K562 (cell line): ENCODE measurements at regions not wholly inside any gene's neighbourhood (a gene's known extent, or its start where the extent isn't known, plus 50 kb on each side); places are given as distances from the start of the nearest gene placed in this dataset.
"Not testable (repeated sequence)": the region's sequence is repeated elsewhere in the genome, so short reads cannot be mapped to it uniquely, and the experiment has no call there.

Experiments
- ATAC-seq: fragments of 200-7000 bp; cut with Tn5 transposase; 3 replicates; pipeline ENCODE4 v1.9.1; 2020; ENCODE audit warnings: moderate library complexity
- BruUV-seq: library from RNA; stranded (reverse); fragments of 400-500 nt; replicated peaks from 2 replicates; lab custom pipeline; 2021; lab: Mats Ljungman, UMichigan
- CTCF ChIA-PET: fragments of 300-600 bp; formaldehyde crosslinking; extraction: SDS; loops from one replicate; lab custom pipeline; 2021; ENCODE audit warnings: low intra/inter-chr PET ratio; lab: Yijun Ruan, JAX
- POLR2A ChIA-PET: fragments of 300-600, 350-650 bp; sonication (Branson Sonifier 250); formaldehyde crosslinking; extraction: SDS; loops from one replicate; lab custom pipeline; 2021; ENCODE audit warnings: antibody characterized with exemption, inconsistent platforms; lab: Yijun Ruan, JAX
- DNase-seq, 4 experiments: peaks; one replicate each; pipeline versions ENCODE4 v3.0.0 to v3.0.0-alpha.2; 2011 to 2018; ENCODE audit warnings: low spot score in 3 of 4, mixed read lengths in 3 of 4; ENCODE audit errors: extremely low read depth in 1 of 4
- FAIRE-seq: peaks from 2 replicates; lab custom pipeline; 2011; peaks lifted over from hg19 to GRCh38; lab: Jason Lieb, UNC
- H2AFZ ChIP-seq: 2 replicates; pipeline ENCODE4 v1.6.0; 2011; ENCODE audit warnings: low read depth, low read length, control low read depth, inconsistent platforms
- H3K27ac ChIP-seq: fragments of 200-600 bp; 3 replicates; pipeline ENCODE4 v1.8.0; 2011; ENCODE audit warnings: low read depth, mild to moderate bottlenecking, control low read depth, inconsistent platforms, low read length, moderate library complexity, mixed read lengths; ENCODE audit errors: extremely low read depth
- H3K27me3 ChIP-seq, 2 experiments: fragments of 300-600 bp in 1 of 2; 2 replicates in 1 of 2; 3 replicates in 1 of 2; pipeline versions ENCODE4 v1.6.0 to v1.8.0; 2011; ENCODE audit warnings: inconsistent platforms in 2 of 2, low read length in 2 of 2, mild to moderate bottlenecking in 1 of 2, mixed read lengths in 1 of 2, moderate library complexity in 1 of 2; ENCODE audit not compliant: control insufficient read depth in 2 of 2, insufficient read depth in 2 of 2
- H3K36me3 ChIP-seq: fragments of 300-600 bp; 3 replicates; pipeline ENCODE4 v1.8.0; 2011; ENCODE audit warnings: mild to moderate bottlenecking, low read length, inconsistent platforms; ENCODE audit not compliant: control insufficient read depth, insufficient read depth
- H3K4me1 ChIP-seq, 2 experiments: fragments of 200-600 bp in 1 of 2; replicated peaks in 1 of 2; 2 replicates in 1 of 2; 3 replicates in 1 of 2; pipeline versions ENCODE4 v1.5.1 to v1.8.0; 2011; ENCODE audit warnings: inconsistent platforms in 2 of 2, low read length in 2 of 2, mild to moderate bottlenecking in 1 of 2, mixed read lengths in 1 of 2, moderate library complexity in 1 of 2; ENCODE audit not compliant: control insufficient read depth in 2 of 2, insufficient read depth in 2 of 2
- H3K4me2 ChIP-seq: 2 replicates; pipeline ENCODE4 v1.6.1; 2011; ENCODE audit warnings: low read length, control low read depth, inconsistent platforms, mixed read lengths; ENCODE audit not compliant: insufficient read depth
- H3K4me3 ChIP-seq: fragments of 200-600 bp; sonication (generic), shearing (Covaris generic); 2 replicates; pipeline ENCODE4 v1.5.1; 2016; ENCODE audit warnings: control low read depth, inconsistent platforms
- H3K79me2 ChIP-seq: fragments of 200-600 bp; 3 replicates; pipeline ENCODE4 v1.8.0; 2011; ENCODE audit warnings: low read length, inconsistent platforms; ENCODE audit not compliant: control insufficient read depth, insufficient read depth
- H3K9ac ChIP-seq, 2 experiments: 2 replicates each; pipeline versions ENCODE4 v1.6.0 to v1.6.1; 2011; ENCODE audit warnings: low read depth in 2 of 2, low read length in 2 of 2, control low read depth in 1 of 2, inconsistent platforms in 1 of 2, mild to moderate bottlenecking in 1 of 2, mixed read lengths in 1 of 2; ENCODE audit not compliant: insufficient read depth in 1 of 2
- H3K9me1 ChIP-seq: one replicate; pipeline ENCODE4 v1.6.0; 2011; ENCODE audit warnings: inconsistent platforms, mild to moderate bottlenecking, low read length, moderate library complexity; ENCODE audit not compliant: control insufficient read depth, insufficient read depth
- H3K9me3 ChIP-seq: replicated peaks from 2 replicates; pipeline ENCODE4 v1.5.1; 2011; ENCODE audit warnings: low read depth, low read length, inconsistent platforms; ENCODE audit not compliant: control insufficient read depth, insufficient read depth
- H4K20me1 ChIP-seq: replicated peaks from 2 replicates; pipeline ENCODE4 v1.6.1; 2011; ENCODE audit warnings: low read length, inconsistent platforms, mixed read lengths; ENCODE audit not compliant: control insufficient read depth, insufficient read depth
- RBM25 ChIP-seq: fragments of 200-400 bp; formaldehyde crosslinking; IDR thresholded peaks from 2 replicates; pipeline ENCODE4 v1.6.1; 2018; ENCODE audit warnings: low read length, low read depth, moderate library complexity; ENCODE audit not compliant: severe bottlenecking
- ZNF146 ChIP-seq: IDR thresholded peaks from one replicate; pipeline ENCODE4 v1.6.1; 2018; ENCODE audit warnings: missing compliant biosample characterization; ENCODE audit not compliant: unreplicated experiment
- WGBS: fragments of 100-300 bp; shearing (Covaris generic); methylation state at CpG from one replicate; pipeline ENCODE4 v1.1.6; 2016; ENCODE audit warnings: low coverage, mixed read lengths; ENCODE audit not compliant: insufficient coverage; ENCODE audit errors: missing lambda C conversion rate; 5-methylcytosine and 5-hydroxymethylcytosine counted together
- in situ Hi-C: fragments of 300-500 bp; cut with MboI; formaldehyde crosslinking; loops from 4 replicates; pipeline ENCODE4 v1.15.0; 2018; ENCODE audit warnings: inconsistent platforms, mixed read lengths
- intact Hi-C: fragments of 100-400 bp; cut with micrococcal nuclease; formaldehyde crosslinking; loops from 2 replicates; pipeline ENCODE4 v1.14.2; 2022

- H3K36me3 ChIP-seq, H3K4me2 ChIP-seq, H3K27me3 ChIP-seq, DNase-seq, H3K9ac ChIP-seq, H3K79me2 ChIP-seq, H4K20me1 ChIP-seq, H3K27ac ChIP-seq, POLR2A ChIA-PET, BruUV-seq, H3K9me3 ChIP-seq, H3K4me3 ChIP-seq, intact Hi-C loops, H3K9me1 ChIP-seq, in situ Hi-C loops, ATAC-seq: not testable (repeated sequence)
- WGBS = 15% methylated on average over 1 of the region's 1 CpG
- CTCF ChIA-PET = interaction anchor here (0.6 kb wide), 2 partner anchors 199 to 228 kb away, joined by 3 read pairs; no protein-coding TSS in a partner anchor
- TF ChIP-seq RBM25 (peak; percentile 35), ZNF146 (CRISPR knock-in tag) (peak; percentile 84)
- TF ChIP-seq, all 486 proteins: peak for 2; not testable (repeated sequence) for 484
- not testable (repeated sequence) for H3K4me1 ChIP-seq, H2AFZ ChIP-seq, FAIRE-seq
These were observed 138.1 kb upstream of the STK26 start for GRCh38 chrX:131885042-131885441.

DNA sequence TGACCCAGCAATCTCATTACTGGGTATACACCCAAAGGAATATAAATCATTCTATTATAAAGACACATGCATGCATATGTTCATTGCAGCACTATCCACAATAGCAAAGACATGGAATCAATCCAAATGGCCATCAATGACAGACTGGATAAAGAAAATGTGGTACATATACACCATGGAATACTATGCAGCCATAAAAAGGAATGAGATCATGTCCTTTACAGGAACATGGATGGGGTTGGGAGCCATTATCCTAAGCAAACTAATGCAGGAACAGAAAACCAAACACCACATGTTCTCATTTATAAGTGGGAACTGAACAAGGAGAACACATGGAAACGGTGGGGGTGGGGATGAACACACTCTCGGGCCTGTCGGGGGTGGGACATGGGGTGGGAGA, 129.2 kb upstream of the STK26 start:
- FAIRE-seq, H3K27me3 ChIP-seq, DNase-seq, POLR2A ChIA-PET, H3K4me1 ChIP-seq, H2AFZ ChIP-seq, H3K4me2 ChIP-seq, H4K20me1 ChIP-seq, in situ Hi-C loops, H3K79me2 ChIP-seq, ATAC-seq, H3K4me3 ChIP-seq, H3K9ac ChIP-seq, BruUV-seq, CTCF ChIA-PET, H3K9me3 ChIP-seq, H3K9me1 ChIP-seq, H3K36me3 ChIP-seq, H3K27ac ChIP-seq: not testable (repeated sequence)
- TF ChIP-seq ZNF146 (CRISPR knock-in tag) = peak; percentile 93
- intact Hi-C loops = loop anchor here (2.0 kb wide), 1 partner anchor 177 kb away; no protein-coding TSS in a partner anchor
- WGBS = no CpG with 5 or more reads among the region's 3 CpGs
